Lower lobe of right lung (tissue), 2 donors: ENCODE measurements at regions not wholly inside any gene's neighbourhood (a gene's known extent, or its start where the extent isn't known, plus 50 kb on each side); places are given as distances from the start of the nearest gene placed in this dataset.

Experiments used
- ATAC-seq, 2 donors: fragments of 200-7000 bp; cut with Tn5 transposase; one replicate each; pipeline ENCODE4 v1.9.1; 2020 to 2022; ENCODE audit warnings: mild to moderate bottlenecking in 2 of 2, moderate library complexity in 2 of 2
- DNase-seq: peaks from one replicate; pipeline ENCODE4 v3.0.0-alpha.2; 2020
- H3K27ac ChIP-seq: fragments of 200-600 bp; one replicate; pipeline ENCODE4 v1.8.0; 2022
- H3K27me3 ChIP-seq: fragments of 200-600 bp; one replicate; pipeline ENCODE4 v1.8.0; 2022; ENCODE audit warnings: low read depth
- H3K36me3 ChIP-seq: fragments of 200-600 bp; one replicate; pipeline ENCODE4 v1.8.0; 2022; ENCODE audit warnings: mild to moderate bottlenecking
- H3K4me1 ChIP-seq: fragments of 200-600 bp; one replicate; pipeline ENCODE4 v1.8.0; 2022
- H3K4me3 ChIP-seq: fragments of 200-600 bp; one replicate; pipeline ENCODE4 v1.8.0; 2022; ENCODE audit warnings: mild to moderate bottlenecking
- H3K9me3 ChIP-seq: fragments of 200-600 bp; one replicate; pipeline ENCODE4 v1.8.0; 2022
- CTCF ChIP-seq: fragments of 200-600 bp; IDR thresholded peaks from one replicate; pipeline ENCODE4 v1.8.0; 2022; ENCODE audit warnings: antibody characterized with exemption, mild to moderate bottlenecking
- intact Hi-C: fragments of 100-400 bp; cut with DNase I; formaldehyde crosslinking; loops from one replicate; pipeline ENCODE4 v1.11.0; 2022
- donor health status: DM: no; HTN: yes; CAD: no; lungs with severe emphysema.

GRCh38 chr15:62706317-62706716 lies 336.2 kb upstream of the TPM1 start:
- no peak overlapping the region for H3K4me3 ChIP-seq
- H3K27ac ChIP-seq, result no peak overlapping the region
- no peak for DNase-seq
- ATAC-seq, result no peak
- intact Hi-C loops, result no loop called here
- H3K36me3 ChIP-seq, result peaks cover 9% of the 10 kb centered on the region
- no peaks in the 10 kb centered on the region for H3K4me1 ChIP-seq
- no peak for TF ChIP-seq CTCF
- no peaks in the 10 kb centered on the region for H3K9me3 ChIP-seq
- no peaks in the 10 kb centered on the region for H3K27me3 ChIP-seq

- ATAC-seq (no peak), DNase-seq (no peak)
- no peak overlapping the region for H3K27ac ChIP-seq
- intact Hi-C loops, result no loop called here
- no peak for TF ChIP-seq CTCF
- H3K9me3 ChIP-seq, result no peaks in the 10 kb centered on the region
- H3K4me3 ChIP-seq, result no peak overlapping the region
- H3K36me3 ChIP-seq, result peaks cover 5% of the 10 kb centered on the region
- no peaks in the 10 kb centered on the region for H3K27me3 ChIP-seq
- no peaks in the 10 kb centered on the region for H3K4me1 ChIP-seq
Observed at GRCh38 chr15:62708470-62708869, 334.1 kb upstream of the TPM1 start.

GRCh38 chr15:62709261-62709660 lies 333.3 kb upstream of the TPM1 start:
- no peak for ATAC-seq
- Histone ChIP-seq H3K4me1 (no peaks in the 10 kb centered on the region), H3K4me3 (no peak overlapping the region), H3K27me3 (no peaks in the 10 kb centered on the region), H3K36me3 (peaks cover 5% of the 10 kb centered on the region), H3K9me3 (no peaks in the 10 kb centered on the region), H3K27ac (no peak overlapping the region)
- no peak for DNase-seq
- TF ChIP-seq CTCF, result no peak
- intact Hi-C loops, result no loop called here

- DNase-seq (no peak), ATAC-seq (no peak)
- no peak for TF ChIP-seq CTCF
- no peaks in the 10 kb centered on the region for H3K4me1 ChIP-seq
- H3K27ac ChIP-seq, result no peak overlapping the region
- H3K36me3 ChIP-seq, result peaks cover 11% of the 10 kb centered on the region
- H3K4me3 ChIP-seq, result no peak overlapping the region
- no peaks in the 10 kb centered on the region for H3K9me3 ChIP-seq
- intact Hi-C loops, result no loop called here
- H3K27me3 ChIP-seq, result no peaks in the 10 kb centered on the region
Observed at GRCh38 chr15:62711691-62712454, 330.7 kb upstream of the TPM1 start.

GRCh38 chr15:62712455-62712839 lies 330.1 kb upstream of the TPM1 start:
- Histone ChIP-seq H3K27ac (no peak overlapping the region), H3K4me1 (no peaks in the 10 kb centered on the region), H3K4me3 (no peak overlapping the region), H3K27me3 (no peaks in the 10 kb centered on the region), H3K9me3 (no peaks in the 10 kb centered on the region), H3K36me3 (peaks cover 17% of the 10 kb centered on the region)
- no peak for TF ChIP-seq CTCF
- intact Hi-C loops, result no loop called here
- ATAC-seq (no peak), DNase-seq (no peak)
